Endothelial cell of umbilical vein (primary cell): ENCODE measurements at regions not wholly inside any gene's neighbourhood (a gene's known extent, or its start where the extent isn't known, plus 50 kb on each side); places are given as distances from the start of the nearest gene placed in this dataset.

Experiments
- CTCF ChIP-seq, 2 donors: IDR thresholded peaks; 1 replicate in 1 of 2; 2 replicates in 1 of 2; pipeline ENCODE4 v1.5.1; 2011; ENCODE audit warnings: low read length in 2 of 2, mild to moderate bottlenecking in 2 of 2, moderate library complexity in 2 of 2, control low read depth in 1 of 2, inconsistent platforms in 1 of 2, low read depth in 1 of 2; ENCODE audit not compliant: insufficient read depth in 1 of 2; ENCODE audit errors: extremely low read depth in 1 of 2
- EZH2 ChIP-seq: IDR thresholded peaks from 2 replicates; pipeline ENCODE4 v1.6.1; 2012; ENCODE audit warnings: borderline replicate concordance, low read depth, mild to moderate bottlenecking, moderate library complexity, low read length, inconsistent platforms; ENCODE audit not compliant: severe bottlenecking
- MAX ChIP-seq: IDR thresholded peaks from 2 replicates; pipeline ENCODE4 v1.6.1; 2011; ENCODE audit not compliant: insufficient read depth, insufficient read length
- MYC ChIP-seq: IDR thresholded peaks from one replicate; pipeline ENCODE4 v1.6.1; 2011; ENCODE audit warnings: mild to moderate bottlenecking, low read depth, low read length
- POLR2A ChIP-seq: IDR thresholded peaks from 2 replicates; pipeline ENCODE4 v1.6.1; 2012; ENCODE audit warnings: low read depth, mild to moderate bottlenecking, control low read depth, low read length
- POLR2AphosphoS5 ChIP-seq: IDR thresholded peaks from 2 replicates; pipeline ENCODE4 v1.6.1; 2012; ENCODE audit warnings: low read depth, mild to moderate bottlenecking, control low read depth, low read length, moderate library complexity; ENCODE audit not compliant: insufficient read depth

GRCh38 chr1:189751311-189751710 is 726.4 kb downstream of the BRINP3 start:
- TF ChIP-seq MAX (no peak), CTCF (IDR thresholded peaks at IDR 0.05; ENCODE audit: extremely low read depth in 1 of 2, insufficient read depth in 1 of 2, low read depth in 1 of 2, low read length in 2 of 2) (no peak), POLR2A (no peak), POLR2AphosphoS5 (no peak), MYC (no peak), EZH2 (no peak)
